ENCODE measurements at regions not wholly inside any gene's neighbourhood (a gene's known extent, or its start where the extent isn't known, plus 50 kb on each side); places are given as distances from the start of the nearest gene placed in this dataset.
A peak's percentile ranks its signal among the peaks of the same experiment; 100 is the strongest.

DNA sequence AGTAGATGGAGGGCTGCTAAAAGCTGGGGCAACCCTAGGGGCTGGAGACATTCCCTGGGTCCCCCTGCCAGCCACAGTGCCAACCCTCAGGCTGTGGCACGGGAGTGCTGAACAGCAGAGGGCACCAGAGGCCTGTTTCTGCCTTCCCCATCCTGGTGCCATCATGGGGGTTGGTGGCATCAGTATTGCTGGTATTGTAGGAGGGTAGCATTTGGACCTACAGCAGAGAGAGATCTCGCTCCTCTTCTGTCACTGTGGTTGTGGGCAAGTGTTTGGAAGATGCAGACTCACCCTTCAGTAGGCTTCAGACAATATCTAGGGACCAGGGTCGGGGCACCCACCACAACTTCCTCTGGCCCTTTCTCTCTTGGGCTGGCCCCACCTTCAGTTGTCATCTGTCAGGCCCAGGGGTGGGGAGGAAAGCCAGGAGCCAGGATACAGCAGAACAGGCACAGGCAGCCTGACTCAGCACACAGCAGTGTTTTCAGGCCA, 123.5 kb downstream of the RPLP1 start:
- no peaks in the 10 kb centered on the region for H3K4me1 ChIP-seq (ENCODE audit: control insufficient read depth, extremely low read depth, insufficient read depth, low read length)
- no peak overlapping the region for H2AFZ ChIP-seq (ENCODE audit: control insufficient read depth, low read length)
- no peaks in the 10 kb centered on the region for H3K9me1 ChIP-seq (ENCODE audit: control insufficient read depth, extremely low read depth, insufficient read depth, low read length)
- no peak overlapping the region for H3K4me3 ChIP-seq (ENCODE audit: control insufficient read depth in 2 of 3, extremely low read depth in 1 of 3, insufficient read depth in 2 of 3, low read depth in 1 of 3, low read length in 3 of 3)
- no peaks in the 10 kb centered on the region for H3K79me2 ChIP-seq (ENCODE audit: control insufficient read depth, insufficient read depth, low read length)
- H3K9ac ChIP-seq (ENCODE audit: control insufficient read depth, extremely low read depth, insufficient read depth, low read length), result no peak overlapping the region
- peak; percentile 51 for FAIRE-seq
- no peak for DNase-seq (ENCODE audit: low read depth, low spot score)
- dilution Hi-C loops (cut with MboI; ENCODE audit: extremely low pct_ligation_motif_present, low sequenced_read_pairs), result no loop called here
- no peaks in the 10 kb centered on the region for H4K20me1 ChIP-seq (ENCODE audit: control insufficient read depth, extremely low read depth, insufficient read depth, low read length)
- H3K4me2 ChIP-seq (ENCODE audit: control insufficient read depth, extremely low read depth, insufficient read depth, low read depth, low read length), result no peak overlapping the region
- no peak overlapping the region for H3K27ac ChIP-seq (ENCODE audit: control insufficient read depth, insufficient read depth, low read length)
- no peaks in the 10 kb centered on the region for H3K9me3 ChIP-seq (ENCODE audit: control insufficient read depth, low read depth, low read length)
- H3K36me3 ChIP-seq (ENCODE audit: control insufficient read depth in 2 of 2, extremely low read depth in 1 of 2, insufficient read depth in 2 of 2, low read length in 2 of 2), result no peaks in the 10 kb centered on the region
- TF ChIP-seq, protein P1, sequence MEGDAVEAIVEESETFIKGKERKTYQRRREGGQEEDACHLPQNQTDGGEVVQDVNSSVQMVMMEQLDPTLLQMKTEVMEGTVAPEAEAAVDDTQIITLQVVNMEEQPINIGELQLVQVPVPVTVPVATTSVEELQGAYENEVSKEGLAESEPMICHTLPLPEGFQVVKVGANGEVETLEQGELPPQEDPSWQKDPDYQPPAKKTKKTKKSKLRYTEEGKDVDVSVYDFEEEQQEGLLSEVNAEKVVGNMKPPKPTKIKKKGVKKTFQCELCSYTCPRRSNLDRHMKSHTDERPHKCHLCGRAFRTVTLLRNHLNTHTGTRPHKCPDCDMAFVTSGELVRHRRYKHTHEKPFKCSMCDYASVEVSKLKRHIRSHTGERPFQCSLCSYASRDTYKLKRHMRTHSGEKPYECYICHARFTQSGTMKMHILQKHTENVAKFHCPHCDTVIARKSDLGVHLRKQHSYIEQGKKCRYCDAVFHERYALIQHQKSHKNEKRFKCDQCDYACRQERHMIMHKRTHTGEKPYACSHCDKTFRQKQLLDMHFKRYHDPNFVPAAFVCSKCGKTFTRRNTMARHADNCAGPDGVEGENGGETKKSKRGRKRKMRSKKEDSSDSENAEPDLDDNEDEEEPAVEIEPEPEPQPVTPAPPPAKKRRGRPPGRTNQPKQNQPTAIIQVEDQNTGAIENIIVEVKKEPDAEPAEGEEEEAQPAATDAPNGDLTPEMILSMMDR (optimal IDR thresholded peaks at IDR 0.05 in 1 of 3, IDR thresholded peaks at IDR 0.05 in 1 of 3, conservative IDR thresholded peaks at IDR 0.05 in 1 of 3; ENCODE audit: extremely low read depth in 1 of 3, insufficient read depth in 2 of 3, low read length in 3 of 3), result peak; percentile 81 to 97 (median 94)
- no peak for TF ChIP-seq EZH2 (IDR thresholded peaks at IDR 0.05; ENCODE audit: low read length)
- H3K27me3 ChIP-seq (ENCODE audit: control insufficient read depth, extremely low read depth, insufficient read depth, low read length), result peaks cover 70% of the 10 kb centered on the region

DNA sequence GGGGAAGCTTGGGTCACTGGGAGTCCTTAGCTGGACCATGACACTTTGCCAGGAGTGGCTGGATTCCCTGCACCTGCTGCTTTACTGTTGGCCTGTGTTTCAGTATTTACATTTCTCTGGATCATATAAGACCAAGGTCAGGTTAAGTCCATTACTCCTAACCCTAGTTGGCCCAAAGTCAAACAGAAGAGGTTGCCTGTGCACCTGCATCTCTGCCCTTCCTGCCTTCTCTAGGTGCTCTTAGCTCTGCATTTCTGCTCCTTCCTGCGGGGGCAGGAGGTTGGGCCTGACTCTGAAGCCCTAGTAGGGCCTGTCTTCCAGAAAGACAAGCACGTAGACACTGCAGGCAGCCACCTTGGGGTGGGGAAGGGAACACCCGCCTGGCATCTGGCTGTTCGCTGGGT, 124.3 kb downstream of the RPLP1 start:
- H3K9me1 ChIP-seq (ENCODE audit: control insufficient read depth, extremely low read depth, insufficient read depth, low read length), result no peaks in the 10 kb centered on the region
- H2AFZ ChIP-seq (ENCODE audit: control insufficient read depth, low read length), result no peak overlapping the region
- no peaks in the 10 kb centered on the region for H3K9me3 ChIP-seq (ENCODE audit: control insufficient read depth, low read depth, low read length)
- peaks cover 73% of the 10 kb centered on the region for H3K27me3 ChIP-seq (ENCODE audit: control insufficient read depth, extremely low read depth, insufficient read depth, low read length)
- H4K20me1 ChIP-seq (ENCODE audit: control insufficient read depth, extremely low read depth, insufficient read depth, low read length), result no peaks in the 10 kb centered on the region
- H3K79me2 ChIP-seq (ENCODE audit: control insufficient read depth, insufficient read depth, low read length), result no peaks in the 10 kb centered on the region
- H3K4me3 ChIP-seq (ENCODE audit: control insufficient read depth in 2 of 3, extremely low read depth in 1 of 3, insufficient read depth in 2 of 3, low read depth in 1 of 3, low read length in 3 of 3), result no peak overlapping the region
- H3K4me2 ChIP-seq (ENCODE audit: control insufficient read depth, extremely low read depth, insufficient read depth, low read depth, low read length), result no peak overlapping the region
- FAIRE-seq (no peak), DNase-seq (ENCODE audit: low read depth, low spot score) (no peak)
- H3K4me1 ChIP-seq (ENCODE audit: control insufficient read depth, extremely low read depth, insufficient read depth, low read length), result no peaks in the 10 kb centered on the region
- no peak for TF ChIP-seq EZH2 (IDR thresholded peaks at IDR 0.05; ENCODE audit: low read length)
- TF ChIP-seq, protein P1 (optimal IDR thresholded peaks at IDR 0.05 in 1 of 3, IDR thresholded peaks at IDR 0.05 in 1 of 3, conservative IDR thresholded peaks at IDR 0.05 in 1 of 3; ENCODE audit: extremely low read depth in 1 of 3, insufficient read depth in 2 of 3, low read length in 3 of 3), result no peak
- H3K36me3 ChIP-seq (ENCODE audit: control insufficient read depth in 2 of 2, extremely low read depth in 1 of 2, insufficient read depth in 2 of 2, low read length in 2 of 2), result no peaks in the 10 kb centered on the region
- dilution Hi-C loops (cut with MboI; ENCODE audit: extremely low pct_ligation_motif_present, low sequenced_read_pairs), result no loop called here
- no peak overlapping the region for H3K9ac ChIP-seq (ENCODE audit: control insufficient read depth, extremely low read depth, insufficient read depth, low read length)
- H3K27ac ChIP-seq (ENCODE audit: control insufficient read depth, insufficient read depth, low read length), result no peak overlapping the region

All from keratinocyte (primary cell).